BLaER1 (cell line): ENCODE measurements at regions not wholly inside any gene's neighbourhood (a gene's known extent, or its start where the extent isn't known, plus 50 kb on each side); places are given as distances from the start of the nearest gene placed in this dataset.

Experiments
- H3K27ac ChIP-seq: shearing (Covaris generic); formaldehyde crosslinking; 2 replicates; pipeline ENCODE4 v1.8.1; 2022
- H3K27me3 ChIP-seq: shearing (Covaris generic); formaldehyde crosslinking; 2 replicates; pipeline ENCODE4 v1.8.1; 2022
- H3K36me3 ChIP-seq: shearing (Covaris generic); formaldehyde crosslinking; 2 replicates; pipeline ENCODE4 v1.8.1; 2022
- H3K4me1 ChIP-seq: shearing (Covaris generic); formaldehyde crosslinking; 2 replicates; pipeline ENCODE4 v1.8.1; 2022
- H3K4me2 ChIP-seq: shearing (Covaris generic); formaldehyde crosslinking; 2 replicates; pipeline ENCODE4 v1.8.1; 2022
- H3K4me3 ChIP-seq: shearing (Covaris generic); formaldehyde crosslinking; 2 replicates; pipeline ENCODE4 v1.8.1; 2022
- H3K9ac ChIP-seq: shearing (Covaris generic); formaldehyde crosslinking; 2 replicates; pipeline ENCODE4 v1.8.1; 2022
- H3K9me3 ChIP-seq: shearing (Covaris generic); formaldehyde crosslinking; 2 replicates; pipeline ENCODE4 v1.8.1; 2022
- H4K20me1 ChIP-seq: shearing (Covaris generic); formaldehyde crosslinking; 2 replicates; pipeline ENCODE4 v1.8.1; 2022
- Cebpa-rat ChIP-seq: shearing (Covaris generic); IDR thresholded peaks from 2 replicates; pipeline ENCODE4 v1.8.1; 2022

- no peak overlapping the region for H3K4me3 ChIP-seq
- no peaks in the 10 kb centered on the region for H3K36me3 ChIP-seq
- H3K4me1 ChIP-seq: peaks cover 5% of the 10 kb centered on the region; the same call in 1 of the 2 replicates
- TF ChIP-seq Cebpa-rat: no peak
- no peaks in the 10 kb centered on the region for H3K9me3 ChIP-seq
- no peak overlapping the region for H3K9ac ChIP-seq
- H3K4me2 ChIP-seq: no peak overlapping the region
- H4K20me1 ChIP-seq: no peaks in the 10 kb centered on the region
- no peak overlapping the region for H3K27ac ChIP-seq
- H3K27me3 ChIP-seq: no peaks in the 10 kb centered on the region
These were observed 580.5 kb downstream of the REEP3 start for GRCh38 chr10:64101606-64102263.

- Histone ChIP-seq H4K20me1 (no peaks in the 10 kb centered on the region), H3K27ac (no peak overlapping the region), H3K4me3 (no peak overlapping the region), H3K9me3 (no peaks in the 10 kb centered on the region), H3K36me3 (no peaks in the 10 kb centered on the region), H3K4me1 (peaks cover 5% of the 10 kb centered on the region; the same call in 1 of the 2 replicates), H3K4me2 (no peak overlapping the region), H3K9ac (no peak overlapping the region), H3K27me3 (no peaks in the 10 kb centered on the region)
- TF ChIP-seq Cebpa-rat: no peak
These were observed 581.0 kb downstream of the REEP3 start for GRCh38 chr10:64102264-64102633.

DNA sequence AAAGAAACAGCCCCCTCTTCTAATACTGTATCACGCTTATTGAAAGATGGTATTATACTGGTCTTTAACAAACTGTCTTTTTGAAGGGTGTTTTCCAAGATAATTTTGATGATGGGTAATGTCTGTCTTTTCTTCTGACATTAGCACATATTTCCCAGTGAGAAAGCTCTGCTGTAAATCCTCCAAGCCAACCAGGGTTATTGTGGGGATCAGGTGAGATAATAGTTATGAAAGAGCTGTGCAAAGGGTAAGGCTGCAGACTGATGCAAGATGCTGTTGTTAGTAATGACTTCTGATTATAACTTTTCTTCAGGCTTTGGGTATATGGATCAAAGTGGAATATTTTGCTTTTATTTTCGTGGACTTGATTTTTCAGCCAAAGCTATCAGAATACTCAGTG is 581.7 kb downstream of the REEP3 start:
- TF ChIP-seq Cebpa-rat: no peak

DNA sequence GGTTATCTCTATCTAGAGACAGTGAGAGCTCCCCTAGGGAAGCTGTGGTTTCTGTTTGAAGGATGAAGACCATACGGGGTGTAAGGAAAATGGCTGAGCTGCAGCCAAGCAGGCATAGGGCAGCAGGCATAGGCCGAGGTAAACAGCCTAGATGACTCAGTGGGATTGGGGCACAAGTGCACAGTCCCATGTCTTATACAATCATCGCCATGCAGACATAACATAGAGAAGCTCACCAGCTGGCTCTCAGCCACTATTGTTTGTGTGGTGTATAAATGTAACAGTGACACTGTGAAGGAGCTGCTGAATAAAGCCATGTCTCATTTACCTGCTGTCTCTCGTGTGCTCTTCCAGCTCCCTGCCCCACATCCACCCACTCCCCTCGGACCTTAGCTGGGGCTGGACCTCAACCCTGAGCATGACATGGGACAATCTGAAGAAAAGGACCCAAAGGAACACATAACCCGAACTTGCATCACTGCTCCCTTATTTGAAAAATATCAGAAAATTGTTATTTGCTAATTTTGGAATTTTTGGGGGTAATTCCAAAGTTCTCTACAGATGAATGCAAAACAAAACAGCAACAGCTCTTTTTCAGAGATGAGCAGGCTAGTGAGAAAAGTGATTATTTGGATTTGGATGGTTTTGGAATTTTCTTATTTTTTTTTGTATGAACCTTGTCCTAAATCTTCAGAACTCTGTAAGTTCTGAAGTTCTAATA is 582.7 kb downstream of the REEP3 start:
- Histone ChIP-seq H3K4me2 (no peak overlapping the region), H3K27ac (no peak overlapping the region), H3K9ac (no peak overlapping the region), H3K9me3 (no peaks in the 10 kb centered on the region), H3K27me3 (no peaks in the 10 kb centered on the region), H4K20me1 (no peaks in the 10 kb centered on the region), H3K36me3 (no peaks in the 10 kb centered on the region), H3K4me3 (no peak overlapping the region), H3K4me1 (peaks cover 9% of the 10 kb centered on the region)
- no peak for TF ChIP-seq Cebpa-rat

More for the DNA sequence above, 581.7 kb downstream of the REEP3 start:
- H3K4me1 ChIP-seq: peaks cover 5% of the 10 kb centered on the region; the same call in 1 of the 2 replicates
- no peaks in the 10 kb centered on the region for H3K36me3 ChIP-seq
- H3K4me3 ChIP-seq: no peak overlapping the region
- H3K9me3 ChIP-seq: no peaks in the 10 kb centered on the region
- H3K27ac ChIP-seq: no peak overlapping the region
- H3K9ac ChIP-seq: no peak overlapping the region
- no peaks in the 10 kb centered on the region for H3K27me3 ChIP-seq
- H4K20me1 ChIP-seq: no peaks in the 10 kb centered on the region
- H3K4me2 ChIP-seq: no peak overlapping the region

GRCh38 chr10:64109926-64110495 is 588.8 kb downstream of the REEP3 start:
- Histone ChIP-seq H3K9ac (no peak overlapping the region), H3K27me3 (no peaks in the 10 kb centered on the region), H3K4me2 (peak overlapping the region; percentile 55; the same call in 1 of the 2 replicates), H3K4me3 (no peak overlapping the region), H3K36me3 (no peaks in the 10 kb centered on the region), H3K9me3 (no peaks in the 10 kb centered on the region), H3K4me1 (peaks cover 33% of the 10 kb centered on the region), H4K20me1 (no peaks in the 10 kb centered on the region), H3K27ac (no peak overlapping the region)
- no peak for TF ChIP-seq Cebpa-rat

- no peak overlapping the region for H3K9ac ChIP-seq
- no peaks in the 10 kb centered on the region for H3K36me3 ChIP-seq
- H3K4me1 ChIP-seq: peaks cover 33% of the 10 kb centered on the region
- no peaks in the 10 kb centered on the region for H4K20me1 ChIP-seq
- H3K4me2 ChIP-seq: peak overlapping the region; percentile 33; the same call in 1 of the 2 replicates
- no peak for TF ChIP-seq Cebpa-rat
- H3K9me3 ChIP-seq: no peaks in the 10 kb centered on the region
- no peak overlapping the region for H3K4me3 ChIP-seq
- H3K27me3 ChIP-seq: no peaks in the 10 kb centered on the region
- no peak overlapping the region for H3K27ac ChIP-seq
These were observed 591.6 kb downstream of the REEP3 start for GRCh38 chr10:64112701-64113355.

GRCh38 chr10:64113375-64113774 is 592.2 kb downstream of the REEP3 start:
- Histone ChIP-seq H3K27ac (no peak overlapping the region), H3K4me1 (peaks cover 33% of the 10 kb centered on the region), H4K20me1 (no peaks in the 10 kb centered on the region), H3K4me3 (no peak overlapping the region), H3K9me3 (no peaks in the 10 kb centered on the region), H3K36me3 (no peaks in the 10 kb centered on the region), H3K4me2 (0 out of 2 replicates have a peak overlapping the region, but pooled peaks have one; percentile 10), H3K9ac (no peak overlapping the region), H3K27me3 (no peaks in the 10 kb centered on the region)
- TF ChIP-seq Cebpa-rat: no peak

GRCh38 chr10:64113792-64114191 is 592.6 kb downstream of the REEP3 start:
- no peaks in the 10 kb centered on the region for H3K27me3 ChIP-seq
- no peak overlapping the region for H3K9ac ChIP-seq
- peaks cover 30% of the 10 kb centered on the region for H3K4me1 ChIP-seq
- no peak for TF ChIP-seq Cebpa-rat
- H3K4me2 ChIP-seq: 0 out of 2 replicates have a peak overlapping the region, but pooled peaks have one; percentile 10
- H3K36me3 ChIP-seq: no peaks in the 10 kb centered on the region
- no peaks in the 10 kb centered on the region for H3K9me3 ChIP-seq
- no peak overlapping the region for H3K27ac ChIP-seq
- no peaks in the 10 kb centered on the region for H4K20me1 ChIP-seq
- H3K4me3 ChIP-seq: no peak overlapping the region

- no peak overlapping the region for H3K27ac ChIP-seq
- no peak for TF ChIP-seq Cebpa-rat
These were observed 594.3 kb downstream of the REEP3 start for GRCh38 chr10:64115471-64115870.

More at GRCh38 chr10:64115471-64115870, 594.3 kb downstream of the REEP3 start:
- Histone ChIP-seq H3K9me3 (no peaks in the 10 kb centered on the region), H3K9ac (no peak overlapping the region), H3K4me1 (peaks cover 16% of the 10 kb centered on the region), H4K20me1 (no peaks in the 10 kb centered on the region), H3K4me2 (no peak overlapping the region), H3K36me3 (no peaks in the 10 kb centered on the region), H3K27me3 (no peaks in the 10 kb centered on the region), H3K4me3 (no peak overlapping the region)
